DND-41 (cell line): ENCODE measurements at regions not wholly inside any gene's neighbourhood (a gene's known extent, or its start where the extent isn't known, plus 50 kb on each side); places are given as distances from the start of the nearest gene placed in this dataset.

Source experiments
- CTCF ChIP-seq: IDR thresholded peaks from 2 replicates; pipeline ENCODE4 v1.5.1; 2012; ENCODE audit warnings: borderline replicate concordance, low read length, moderate library complexity, mild to moderate bottlenecking; ENCODE audit not compliant: poor library complexity, severe bottlenecking; ENCODE audit errors: extremely low read depth
- EZH2 ChIP-seq: IDR thresholded peaks from 3 replicates; pipeline ENCODE4 v1.6.1; 2012; ENCODE audit warnings: borderline replicate concordance, low read depth, mild to moderate bottlenecking, moderate library complexity, low read length, inconsistent platforms; ENCODE audit not compliant: severe bottlenecking

- TF ChIP-seq CTCF (no peak), EZH2 (no peak)
Observed at GRCh38 chr2:196336715-196337114, 165.3 kb upstream of the STK17B start.
